ENCODE measurements at regions not wholly inside any gene's neighbourhood (a gene's known extent, or its start where the extent isn't known, plus 50 kb on each side); places are given as distances from the start of the nearest gene placed in this dataset.

- TF ChIP-seq CTCF (IDR thresholded peaks at IDR 0.05) (no peak), POLR2A (IDR thresholded peaks at IDR 0.05) (no peak), POLR2AphosphoS5 (IDR thresholded peaks at IDR 0.05) (no peak), EP300 (IDR thresholded peaks at IDR 0.05) (no peak)
Measured at GRCh38 chr7:142494021-142494420, 236.2 kb upstream of the PRSS58 start.

Data from upper lobe of left lung (tissue), 4 donors.